VCaP (cell line): ENCODE measurements at regions not wholly inside any gene's neighbourhood (a gene's known extent, or its start where the extent isn't known, plus 50 kb on each side); places are given as distances from the start of the nearest gene placed in this dataset.

Source experiments
- H3K27ac ChIP-seq: fragments of 450-650 bp; 2 replicates; pipeline ENCODE4 v1.5.1; 2017
- CTCF ChIP-seq: fragments of 450-650 bp; conservative IDR thresholded peaks from 2 replicates; pipeline ENCODE4 v1.5.1; 2017; ENCODE audit warnings: mild to moderate bottlenecking, moderate library complexity

DNA sequence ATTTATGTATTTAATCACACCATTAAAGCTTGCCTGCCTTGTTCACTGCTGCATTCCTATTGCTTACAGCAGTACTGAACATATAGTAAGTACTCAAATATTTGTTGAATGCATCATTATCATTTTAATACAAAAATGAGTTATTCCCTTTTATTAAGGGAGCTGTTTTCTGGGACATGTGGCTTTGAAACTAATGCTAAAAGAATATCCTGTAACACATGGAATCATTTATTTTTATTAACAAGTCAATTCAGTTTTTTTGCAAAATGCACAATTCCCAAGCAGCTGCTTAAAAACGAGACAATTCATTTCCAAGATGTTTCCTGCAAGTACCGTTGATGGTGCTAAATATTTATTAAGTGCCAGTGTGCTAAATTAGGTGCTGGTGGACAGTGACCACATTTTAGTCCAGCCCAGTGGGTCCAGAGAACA lies 148.3 kb upstream of the NR3C1 start:
- no peak for TF ChIP-seq CTCF
- H3K27ac ChIP-seq, result no peak overlapping the region

- TF ChIP-seq CTCF, result no peak
- H3K27ac ChIP-seq, result no peak overlapping the region
These were observed 147.6 kb upstream of the NR3C1 start for GRCh38 chr5:143550986-143551630.

GRCh38 chr5:143547342-143547741 lies 143.9 kb upstream of the NR3C1 start:
- no peak for TF ChIP-seq CTCF
- no peak overlapping the region for H3K27ac ChIP-seq

DNA sequence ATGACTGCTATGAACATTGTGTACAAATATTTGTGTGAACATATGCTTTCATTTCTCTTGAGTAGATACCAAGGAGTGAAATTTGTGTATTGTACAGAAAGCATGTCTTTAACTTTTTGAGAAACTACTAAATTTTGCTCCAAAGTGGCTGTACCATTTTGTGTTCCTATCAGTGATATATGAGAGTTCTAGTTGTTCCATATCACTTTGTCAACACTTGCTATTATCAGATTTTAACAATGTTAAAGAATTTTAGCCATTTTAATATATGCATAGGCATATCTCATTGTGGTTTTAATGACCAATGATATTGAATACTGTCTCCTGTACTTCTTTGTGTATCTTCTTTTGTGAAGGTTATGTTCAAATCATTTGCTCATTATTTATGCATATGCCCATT lies 142.9 kb upstream of the NR3C1 start:
- no peak for TF ChIP-seq CTCF
- no peak overlapping the region for H3K27ac ChIP-seq

DNA sequence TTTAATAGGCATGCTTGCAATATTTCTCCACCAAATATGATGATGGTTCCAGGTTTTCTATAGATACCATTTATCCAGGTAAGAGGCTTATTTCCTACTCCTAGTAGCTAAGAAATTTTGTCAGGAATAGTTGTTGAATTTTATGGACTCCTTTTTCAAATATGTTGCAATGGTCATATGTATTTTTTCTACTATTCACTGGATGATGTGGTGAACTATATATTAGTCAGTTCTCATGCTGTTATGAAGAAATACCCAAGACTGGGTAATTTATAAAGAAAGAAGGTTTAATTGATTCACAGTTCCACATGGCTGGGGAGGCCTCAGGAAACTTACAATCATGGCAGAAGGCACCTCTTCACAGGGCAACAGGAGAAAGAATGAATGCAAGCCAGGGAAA lies 141.1 kb upstream of the NR3C1 start:
- TF ChIP-seq CTCF, result no peak
- H3K27ac ChIP-seq, result no peak overlapping the region

GRCh38 chr5:143543358-143544255 lies 140.1 kb upstream of the NR3C1 start:
- no peak for TF ChIP-seq CTCF
- no peak overlapping the region for H3K27ac ChIP-seq

- no peak for TF ChIP-seq CTCF
- no peak overlapping the region for H3K27ac ChIP-seq
These were observed 139.3 kb upstream of the NR3C1 start for GRCh38 chr5:143542798-143543144.
